ENCODE measurements at regions not wholly inside any gene's neighbourhood (a gene's known extent, or its start where the extent isn't known, plus 50 kb on each side); places are given as distances from the start of the nearest gene placed in this dataset.

GRCh38 chr3:144167634-144168033 is 196.0 kb downstream of the DIPK2A start:
- TF ChIP-seq EP300 (IDR thresholded peaks at IDR 0.05; ENCODE audit: borderline replicate concordance), result no peak
- no peak for TF ChIP-seq TEAD4 (IDR thresholded peaks at IDR 0.05)
- no peak for TF ChIP-seq YY1 (IDR thresholded peaks at IDR 0.05; ENCODE audit: low read depth)
- TF ChIP-seq CEBPB (IDR thresholded peaks at IDR 0.05), result no peak
- no peak for TF ChIP-seq TAF1 (IDR thresholded peaks at IDR 0.05; ENCODE audit: low read depth)
- TF ChIP-seq MAX (IDR thresholded peaks at IDR 0.05), result no peak
- no peak for TF ChIP-seq CREB1 (IDR thresholded peaks at IDR 0.05; ENCODE audit: low read depth)
- TF ChIP-seq FOXM1 (IDR thresholded peaks at IDR 0.05; ENCODE audit: borderline replicate concordance, low read depth), result no peak
- no peak for TF ChIP-seq REST (IDR thresholded peaks at IDR 0.05; ENCODE audit: low read depth)
- no peak for TF ChIP-seq USF1 (IDR thresholded peaks at IDR 0.05)
- no peak for TF ChIP-seq RAD21 (IDR thresholded peaks at IDR 0.05; ENCODE audit: low read depth)
- TF ChIP-seq NFIC (IDR thresholded peaks at IDR 0.05), result no peak
- no peak for TF ChIP-seq EGR1 (IDR thresholded peaks at IDR 0.05)
- TF ChIP-seq ZBTB7A (IDR thresholded peaks at IDR 0.05; ENCODE audit: low read depth), result no peak
